ENCODE measurements at regions not wholly inside any gene's neighbourhood (a gene's known extent, or its start where the extent isn't known, plus 50 kb on each side); places are given as distances from the start of the nearest gene placed in this dataset.

DNA sequence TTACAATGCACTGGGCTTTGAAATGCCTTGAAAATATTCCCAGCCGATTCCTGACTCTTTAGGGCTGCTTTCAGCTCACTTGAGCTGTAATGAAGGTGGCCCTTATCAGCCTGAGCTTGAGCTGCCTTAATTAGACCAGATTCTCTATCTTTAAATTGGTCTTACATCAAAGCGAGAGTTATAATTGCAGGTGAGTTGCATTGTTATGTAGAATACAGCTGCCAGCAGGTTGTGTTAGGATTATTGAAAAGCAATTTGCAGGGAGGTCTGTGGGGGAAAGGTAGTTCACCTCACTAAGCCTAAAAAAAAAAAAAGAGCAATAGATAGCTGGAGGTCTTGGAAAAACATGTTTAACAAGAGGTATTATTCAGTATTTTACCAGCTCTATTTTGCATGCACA is 142.2 kb upstream of the HABP2 start:
- WGBS, 2 donors: 81 to 83% methylated on average over 2 of the region's 2 CpGs
- H3K9ac ChIP-seq (ENCODE audit: insufficient read depth in 1 of 2, low read length in 2 of 2): no peak overlapping the region
- H3K27me3 ChIP-seq (ENCODE audit: control insufficient read depth in 3 of 3, insufficient read depth in 3 of 3, low read length in 2 of 3): peaks cover 0 to 3% (median 0%) of the 10 kb centered on the region in 3 donors
- peaks cover 0 to 1% (median 0%) of the 10 kb centered on the region in 5 donors for H3K4me1 ChIP-seq (ENCODE audit: control insufficient read depth in 5 of 5, insufficient read depth in 5 of 5, low read length in 5 of 5)
- DNase-seq (no peak), ATAC-seq (ENCODE audit: insufficient read depth, low FRiP score) (no peak)
- TF ChIP-seq, protein P1, sequence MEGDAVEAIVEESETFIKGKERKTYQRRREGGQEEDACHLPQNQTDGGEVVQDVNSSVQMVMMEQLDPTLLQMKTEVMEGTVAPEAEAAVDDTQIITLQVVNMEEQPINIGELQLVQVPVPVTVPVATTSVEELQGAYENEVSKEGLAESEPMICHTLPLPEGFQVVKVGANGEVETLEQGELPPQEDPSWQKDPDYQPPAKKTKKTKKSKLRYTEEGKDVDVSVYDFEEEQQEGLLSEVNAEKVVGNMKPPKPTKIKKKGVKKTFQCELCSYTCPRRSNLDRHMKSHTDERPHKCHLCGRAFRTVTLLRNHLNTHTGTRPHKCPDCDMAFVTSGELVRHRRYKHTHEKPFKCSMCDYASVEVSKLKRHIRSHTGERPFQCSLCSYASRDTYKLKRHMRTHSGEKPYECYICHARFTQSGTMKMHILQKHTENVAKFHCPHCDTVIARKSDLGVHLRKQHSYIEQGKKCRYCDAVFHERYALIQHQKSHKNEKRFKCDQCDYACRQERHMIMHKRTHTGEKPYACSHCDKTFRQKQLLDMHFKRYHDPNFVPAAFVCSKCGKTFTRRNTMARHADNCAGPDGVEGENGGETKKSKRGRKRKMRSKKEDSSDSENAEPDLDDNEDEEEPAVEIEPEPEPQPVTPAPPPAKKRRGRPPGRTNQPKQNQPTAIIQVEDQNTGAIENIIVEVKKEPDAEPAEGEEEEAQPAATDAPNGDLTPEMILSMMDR (IDR thresholded peaks at IDR 0.05; ENCODE audit: control extremely low read depth, extremely low read depth): no peak
- peaks cover 0 to 4% (median 0%) of the 10 kb centered on the region in 4 donors for H3K9me3 ChIP-seq (ENCODE audit: control insufficient read depth in 4 of 4, insufficient read depth in 3 of 4, low read length in 3 of 4)
- H3K4me3 ChIP-seq: no peak overlapping the region
- no peak overlapping the region for H3K27ac ChIP-seq (ENCODE audit: low read depth in 1 of 2, low read length in 1 of 2)
- no peaks in the 10 kb centered on the region for H3K36me3 ChIP-seq (ENCODE audit: control insufficient read depth in 4 of 4, insufficient read depth in 4 of 4, low read length in 4 of 4)

DNA sequence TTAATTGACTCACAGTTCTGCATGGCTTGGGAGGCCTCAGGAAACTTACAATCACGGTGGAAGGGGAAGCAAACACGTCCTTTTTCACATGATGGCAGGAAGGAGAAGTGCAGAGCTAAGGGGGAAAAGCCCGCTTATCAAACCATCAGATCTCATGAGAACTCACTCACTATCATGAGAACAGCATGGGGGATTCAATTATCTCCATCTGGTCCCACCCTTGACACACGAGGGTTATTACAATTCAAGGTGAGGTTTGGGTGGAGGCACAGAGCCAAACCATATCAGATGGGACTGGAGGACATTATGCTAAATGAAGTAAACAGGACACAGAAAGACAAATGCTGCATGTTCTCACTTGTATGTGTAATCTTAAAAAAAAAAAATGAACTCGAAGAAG is 141.4 kb upstream of the HABP2 start:
- no peak for DNase-seq
- no peak overlapping the region for H3K9ac ChIP-seq (ENCODE audit: insufficient read depth in 1 of 2, low read length in 2 of 2)
- H3K36me3 ChIP-seq (ENCODE audit: control insufficient read depth in 4 of 4, insufficient read depth in 4 of 4, low read length in 4 of 4): no peaks in the 10 kb centered on the region
- 27 to 37% methylated on average over 5 of the region's 5 CpGs for WGBS, 2 donors
- no peak for ATAC-seq (ENCODE audit: insufficient read depth, low FRiP score)
- no peak overlapping the region for H3K4me3 ChIP-seq
- no peaks in the 10 kb centered on the region for H3K4me1 ChIP-seq (ENCODE audit: control insufficient read depth in 5 of 5, insufficient read depth in 5 of 5, low read length in 5 of 5)
- peaks cover 0 to 4% (median 0%) of the 10 kb centered on the region in 4 donors for H3K9me3 ChIP-seq (ENCODE audit: control insufficient read depth in 4 of 4, insufficient read depth in 3 of 4, low read length in 3 of 4)
- no peak overlapping the region for H3K27ac ChIP-seq (ENCODE audit: low read depth in 1 of 2, low read length in 1 of 2)
- TF ChIP-seq, protein P1 (IDR thresholded peaks at IDR 0.05; ENCODE audit: control extremely low read depth, extremely low read depth): no peak
- H3K27me3 ChIP-seq (ENCODE audit: control insufficient read depth in 3 of 3, insufficient read depth in 3 of 3, low read length in 2 of 3): peaks cover 0 to 3% (median 0%) of the 10 kb centered on the region in 3 donors

DNA sequence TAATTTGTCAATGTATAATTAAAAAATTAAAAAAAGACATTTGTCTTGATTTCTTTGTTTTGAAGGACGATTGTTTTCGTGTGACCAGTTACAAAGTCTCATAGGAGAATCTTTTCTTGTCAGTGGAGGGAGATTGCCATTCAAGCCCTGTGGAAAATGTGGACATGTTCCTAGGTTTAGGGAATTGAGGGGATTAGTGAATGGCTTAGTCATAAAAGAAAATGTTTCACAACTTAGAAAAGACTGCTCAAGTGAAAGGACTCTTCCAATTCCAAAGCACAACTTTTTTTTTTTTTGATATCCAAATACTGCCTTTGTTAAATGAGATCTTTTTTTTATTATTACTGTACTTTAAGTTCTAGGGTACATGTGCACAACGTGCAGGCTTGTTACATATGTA is 140.7 kb upstream of the HABP2 start:
- H3K4me3 ChIP-seq: no peak overlapping the region
- no peak overlapping the region for H3K27ac ChIP-seq (ENCODE audit: low read depth in 1 of 2, low read length in 1 of 2)
- H3K36me3 ChIP-seq (ENCODE audit: control insufficient read depth in 4 of 4, insufficient read depth in 4 of 4, low read length in 4 of 4): no peaks in the 10 kb centered on the region
- TF ChIP-seq, protein P1 (IDR thresholded peaks at IDR 0.05; ENCODE audit: control extremely low read depth, extremely low read depth): no peak
- ATAC-seq (ENCODE audit: insufficient read depth, low FRiP score) (no peak), DNase-seq (no peak)
- no peaks in the 10 kb centered on the region for H3K4me1 ChIP-seq (ENCODE audit: control insufficient read depth in 5 of 5, insufficient read depth in 5 of 5, low read length in 5 of 5)
- H3K9me3 ChIP-seq (ENCODE audit: control insufficient read depth in 4 of 4, insufficient read depth in 3 of 4, low read length in 3 of 4): peaks cover 0 to 3% (median 0%) of the 10 kb centered on the region in 4 donors
- no peak overlapping the region for H3K9ac ChIP-seq (ENCODE audit: insufficient read depth in 1 of 2, low read length in 2 of 2)
- 90 to 91% methylated on average over 3 of the region's 3 CpGs for WGBS, 2 donors
- H3K27me3 ChIP-seq (ENCODE audit: control insufficient read depth in 3 of 3, insufficient read depth in 3 of 3, low read length in 2 of 3): peaks cover 0 to 3% (median 0%) of the 10 kb centered on the region in 3 donors

DNA sequence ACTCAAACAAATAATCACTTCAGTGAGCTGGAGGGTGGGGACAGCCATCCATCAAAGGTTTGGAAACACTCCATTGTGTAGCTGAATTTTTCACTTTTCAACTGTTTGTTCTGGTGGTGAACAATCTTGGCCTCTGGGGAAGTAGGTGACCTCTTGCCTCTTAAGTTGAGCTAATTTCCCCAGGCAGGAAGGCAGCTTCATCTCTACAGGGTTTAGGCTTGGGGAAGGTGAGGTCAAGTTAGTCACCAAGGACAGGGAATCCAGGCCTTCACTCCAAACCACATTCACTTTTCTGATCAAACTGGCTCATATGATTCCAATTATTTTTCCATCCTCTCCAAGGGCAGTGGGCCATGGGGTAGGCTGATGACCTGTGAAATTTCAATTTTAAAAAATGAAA is 138.3 kb upstream of the HABP2 start:
- TF ChIP-seq, protein P1 (IDR thresholded peaks at IDR 0.05; ENCODE audit: control extremely low read depth, extremely low read depth): no peak
- ATAC-seq (ENCODE audit: insufficient read depth, low FRiP score): no peak
- Histone ChIP-seq H3K36me3 (ENCODE audit: control insufficient read depth in 4 of 4, insufficient read depth in 4 of 4, low read length in 4 of 4) (no peaks in the 10 kb centered on the region), H3K4me3 (no peak overlapping the region), H3K9ac (ENCODE audit: insufficient read depth in 1 of 2, low read length in 2 of 2) (no peak overlapping the region), H3K4me1 (ENCODE audit: control insufficient read depth in 5 of 5, insufficient read depth in 5 of 5, low read length in 5 of 5) (no peaks in the 10 kb centered on the region), H3K27me3 (ENCODE audit: control insufficient read depth in 3 of 3, insufficient read depth in 3 of 3, low read length in 2 of 3) (no peaks in the 10 kb centered on the region), H3K27ac (ENCODE audit: low read depth in 1 of 2, low read length in 1 of 2) (no peak overlapping the region), H3K9me3 (ENCODE audit: control insufficient read depth in 4 of 4, insufficient read depth in 3 of 4, low read length in 3 of 4) (peaks cover 0 to 3% (median 1%) of the 10 kb centered on the region in 4 donors)
- no peak for DNase-seq
